Panc1 (cell line): ENCODE measurements at regions not wholly inside any gene's neighbourhood (a gene's known extent, or its start where the extent isn't known, plus 50 kb on each side); places are given as distances from the start of the nearest gene placed in this dataset.

Source experiments
- ATAC-seq: fragments of 200-7000 bp; cut with Tn5 transposase; 2 replicates; pipeline ENCODE4 v1.9.1; 2020; ENCODE audit warnings: mild to moderate bottlenecking, moderate library complexity
- BruUV-seq: library from RNA; stranded (reverse); fragments of 400-500 nt; replicated peaks from 2 replicates; lab custom pipeline; 2021; lab: Mats Ljungman, UMichigan
- CTCF ChIA-PET: fragments of 300-600 bp; sonication (Branson Sonifier 250); formaldehyde crosslinking; loops from one replicate; lab custom pipeline; 2022; ENCODE audit warnings: antibody characterized with exemption; lab: Charles Lee
- POLR2A ChIA-PET: fragments of 300-600 bp; sonication (Branson Sonifier 250); formaldehyde crosslinking; loops from one replicate; lab custom pipeline; 2022; ENCODE audit warnings: antibody characterized with exemption; lab: Charles Lee
- DNase-seq: peaks from one replicate; pipeline ENCODE4 v3.0.0-alpha.2; 2010; ENCODE audit warnings: low read depth, low spot score
- H3K27ac ChIP-seq: 2 replicates; pipeline ENCODE4 v1.5.1; 2011; ENCODE audit warnings: mild to moderate bottlenecking, low read length, inconsistent platforms
- H3K27me3 ChIP-seq: fragments of 200-500 bp; sonication (Bioruptor generic); 2 replicates; pipeline ENCODE4 v1.6.0; 2014; ENCODE audit warnings: low read length, inconsistent platforms; ENCODE audit not compliant: control insufficient read depth, insufficient read depth
- H3K36me3 ChIP-seq: fragments of 200-500 bp; sonication (Bioruptor generic); 2 replicates; pipeline ENCODE4 v1.5.1; 2014; ENCODE audit warnings: inconsistent platforms, mild to moderate bottlenecking, low read length, moderate library complexity; ENCODE audit not compliant: control insufficient read depth, insufficient read depth
- H3K4me1 ChIP-seq: 2 replicates; pipeline ENCODE4 v1.5.1; 2011; ENCODE audit warnings: inconsistent platforms, mild to moderate bottlenecking, low read length, moderate library complexity; ENCODE audit not compliant: control insufficient read depth, insufficient read depth
- H3K4me3 ChIP-seq, 2 experiments: 2 replicates each; pipeline ENCODE4 v1.5.1; 2011 to 2012; ENCODE audit warnings: low read depth in 2 of 2, low read length in 2 of 2, mild to moderate bottlenecking in 2 of 2, inconsistent platforms in 1 of 2, moderate library complexity in 1 of 2
- H3K9me3 ChIP-seq: fragments of 200-500 bp; sonication (Bioruptor generic); 2 replicates; pipeline ENCODE4 v1.5.1; 2014; ENCODE audit warnings: low read depth, mild to moderate bottlenecking, inconsistent platforms, low read length, moderate library complexity; ENCODE audit not compliant: control insufficient read depth, insufficient read depth
- POLR2AphosphoS5 ChIP-seq: IDR thresholded peaks from 2 replicates; pipeline ENCODE4 v1.6.1; 2012; ENCODE audit warnings: mild to moderate bottlenecking, low read depth, low read length, moderate library complexity
- REST ChIP-seq, 2 experiments: IDR thresholded peaks; 2 replicates each; pipeline ENCODE4 v1.6.1; 2011 to 2012; ENCODE audit warnings: low read depth in 2 of 2, control low read depth in 1 of 2, low read length in 1 of 2, mild to moderate bottlenecking in 1 of 2, moderate library complexity in 1 of 2; ENCODE audit not compliant: insufficient read depth in 1 of 2
- SIN3A ChIP-seq: IDR thresholded peaks from 2 replicates; pipeline ENCODE4 v1.6.1; 2012; ENCODE audit warnings: low read depth, mild to moderate bottlenecking, low read length, moderate library complexity, borderline replicate concordance; ENCODE audit not compliant: insufficient read depth
- TCF7L2 ChIP-seq: IDR thresholded peaks from 2 replicates; pipeline ENCODE4 v1.6.1; 2011; ENCODE audit warnings: mild to moderate bottlenecking, low read depth, low read length, inconsistent platforms
- in situ Hi-C: cut with HindIII; loops from 2 replicates; pipeline ENCODE4 v1.10.0; 2016; ENCODE audit warnings: low sequenced_read_pairs, low pct_unique_long_range_greater_than_20kb
- intact Hi-C: fragments of 100-400 bp; cut with micrococcal nuclease; formaldehyde crosslinking; loops from one replicate; pipeline ENCODE4 v1.10.0; 2022; ENCODE audit not compliant: unreplicated experiment
- TF ChIP-seq, protein P1 (sequence below): fragments of 450-650 bp; IDR thresholded peaks from 2 replicates; pipeline ENCODE4 v1.5.1; 2017; ENCODE audit warnings: mild to moderate bottlenecking

GRCh38 chr4:17251101-17251500 is 260.8 kb downstream of the QDPR start:
- in situ Hi-C loops: no loop called here
- ATAC-seq (no peak), DNase-seq (no peak)
- no TSS peak for BruUV-seq
- intact Hi-C loops: no loop called here
- Histone ChIP-seq H3K27me3 (no peaks in the 10 kb centered on the region), H3K36me3 (no peaks in the 10 kb centered on the region), H3K4me3 (no peak overlapping the region), H3K4me1 (no peaks in the 10 kb centered on the region), H3K9me3 (no peaks in the 10 kb centered on the region), H3K27ac (no peak overlapping the region)
- TF ChIP-seq TCF7L2: no peak
- TF ChIP-seq, protein P1, sequence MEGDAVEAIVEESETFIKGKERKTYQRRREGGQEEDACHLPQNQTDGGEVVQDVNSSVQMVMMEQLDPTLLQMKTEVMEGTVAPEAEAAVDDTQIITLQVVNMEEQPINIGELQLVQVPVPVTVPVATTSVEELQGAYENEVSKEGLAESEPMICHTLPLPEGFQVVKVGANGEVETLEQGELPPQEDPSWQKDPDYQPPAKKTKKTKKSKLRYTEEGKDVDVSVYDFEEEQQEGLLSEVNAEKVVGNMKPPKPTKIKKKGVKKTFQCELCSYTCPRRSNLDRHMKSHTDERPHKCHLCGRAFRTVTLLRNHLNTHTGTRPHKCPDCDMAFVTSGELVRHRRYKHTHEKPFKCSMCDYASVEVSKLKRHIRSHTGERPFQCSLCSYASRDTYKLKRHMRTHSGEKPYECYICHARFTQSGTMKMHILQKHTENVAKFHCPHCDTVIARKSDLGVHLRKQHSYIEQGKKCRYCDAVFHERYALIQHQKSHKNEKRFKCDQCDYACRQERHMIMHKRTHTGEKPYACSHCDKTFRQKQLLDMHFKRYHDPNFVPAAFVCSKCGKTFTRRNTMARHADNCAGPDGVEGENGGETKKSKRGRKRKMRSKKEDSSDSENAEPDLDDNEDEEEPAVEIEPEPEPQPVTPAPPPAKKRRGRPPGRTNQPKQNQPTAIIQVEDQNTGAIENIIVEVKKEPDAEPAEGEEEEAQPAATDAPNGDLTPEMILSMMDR: no peak
- TF ChIP-seq SIN3A: no peak
- TF ChIP-seq REST (IDR thresholded peaks at IDR 0.05; ENCODE audit: insufficient read depth in 1 of 2, low read depth in 2 of 2, low read length in 1 of 2): no peak
- CTCF ChIA-PET: no interaction called here
- POLR2A ChIA-PET: no interaction called here

- Histone ChIP-seq H3K27ac (no peak overlapping the region), H3K36me3 (no peaks in the 10 kb centered on the region), H3K4me1 (no peaks in the 10 kb centered on the region), H3K27me3 (no peaks in the 10 kb centered on the region), H3K4me3 (no peak overlapping the region), H3K9me3 (no peaks in the 10 kb centered on the region)
- DNase-seq: no peak
- BruUV-seq: no TSS peak
- CTCF ChIA-PET: no interaction called here
- no peak for ATAC-seq
- POLR2A ChIA-PET: no interaction called here
- in situ Hi-C loops: no loop called here
- TF ChIP-seq TCF7L2: no peak
- TF ChIP-seq, protein P1: no peak
- TF ChIP-seq SIN3A: no peak
- TF ChIP-seq REST (IDR thresholded peaks at IDR 0.05; ENCODE audit: insufficient read depth in 1 of 2, low read depth in 2 of 2, low read length in 1 of 2): no peak
- no peak for TF ChIP-seq POLR2AphosphoS5
- intact Hi-C loops: no loop called here
These were observed 261.3 kb downstream of the QDPR start for GRCh38 chr4:17250591-17250990.
